ENCODE measurements at regions not wholly inside any gene's neighbourhood (a gene's known extent, or its start where the extent isn't known, plus 50 kb on each side); places are given as distances from the start of the nearest gene placed in this dataset.

DNA sequence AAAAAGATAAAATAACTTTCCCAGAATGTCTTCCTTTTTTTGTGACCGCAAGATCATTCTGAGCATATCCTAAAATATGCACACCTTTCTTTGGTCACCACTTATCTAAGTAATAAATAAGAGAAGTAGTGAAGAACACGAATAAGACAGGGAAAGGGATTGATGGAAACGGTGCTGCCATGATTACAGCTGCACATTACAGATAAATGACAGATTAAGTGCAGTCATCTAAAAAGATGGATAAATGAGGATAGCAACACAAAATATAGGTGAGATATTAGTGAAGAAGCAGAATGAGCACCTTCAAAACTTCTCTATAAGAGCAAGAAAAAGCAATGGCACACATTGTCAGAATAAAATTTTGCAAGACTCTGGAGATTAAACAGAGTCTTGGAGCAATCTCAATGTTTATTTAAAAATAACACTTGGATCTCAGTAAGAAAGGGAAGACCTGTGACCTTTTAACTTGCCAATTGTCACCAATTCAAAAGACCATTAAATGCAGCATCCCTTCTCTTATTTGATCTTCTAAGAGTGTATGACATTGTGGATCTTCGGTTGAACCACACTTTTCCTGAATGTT is 567.1 kb downstream of the KCNJ2 start:
- TF ChIP-seq, protein P1, sequence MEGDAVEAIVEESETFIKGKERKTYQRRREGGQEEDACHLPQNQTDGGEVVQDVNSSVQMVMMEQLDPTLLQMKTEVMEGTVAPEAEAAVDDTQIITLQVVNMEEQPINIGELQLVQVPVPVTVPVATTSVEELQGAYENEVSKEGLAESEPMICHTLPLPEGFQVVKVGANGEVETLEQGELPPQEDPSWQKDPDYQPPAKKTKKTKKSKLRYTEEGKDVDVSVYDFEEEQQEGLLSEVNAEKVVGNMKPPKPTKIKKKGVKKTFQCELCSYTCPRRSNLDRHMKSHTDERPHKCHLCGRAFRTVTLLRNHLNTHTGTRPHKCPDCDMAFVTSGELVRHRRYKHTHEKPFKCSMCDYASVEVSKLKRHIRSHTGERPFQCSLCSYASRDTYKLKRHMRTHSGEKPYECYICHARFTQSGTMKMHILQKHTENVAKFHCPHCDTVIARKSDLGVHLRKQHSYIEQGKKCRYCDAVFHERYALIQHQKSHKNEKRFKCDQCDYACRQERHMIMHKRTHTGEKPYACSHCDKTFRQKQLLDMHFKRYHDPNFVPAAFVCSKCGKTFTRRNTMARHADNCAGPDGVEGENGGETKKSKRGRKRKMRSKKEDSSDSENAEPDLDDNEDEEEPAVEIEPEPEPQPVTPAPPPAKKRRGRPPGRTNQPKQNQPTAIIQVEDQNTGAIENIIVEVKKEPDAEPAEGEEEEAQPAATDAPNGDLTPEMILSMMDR (conservative IDR thresholded peaks at IDR 0.05; ENCODE audit: low read length): no peak
- no peak for TF ChIP-seq EZH2phosphoT487 (IDR thresholded peaks at IDR 0.05; ENCODE audit: borderline replicate concordance)

Measured in Loucy (cell line).